ENCODE measurements at regions not wholly inside any gene's neighbourhood (a gene's known extent, or its start where the extent isn't known, plus 50 kb on each side); places are given as distances from the start of the nearest gene placed in this dataset.
"Not testable (repeated sequence)": the region's sequence is repeated elsewhere in the genome, so short reads cannot be mapped to it uniquely, and the experiment has no call there.

- DNase-seq (ENCODE audit: low read depth) = peak; percentile 11
Observed at GRCh38 chr12:29961231-29961630, 177.5 kb upstream of the TMTC1 start.

GRCh38 chr12:29960122-29960521 lies 176.4 kb upstream of the TMTC1 start:
- no peak for DNase-seq (ENCODE audit: low read depth)

GRCh38 chr12:29957835-29958234 lies 174.1 kb upstream of the TMTC1 start:
- no peak for DNase-seq (ENCODE audit: low read depth)

GRCh38 chr12:29945904-29946303 lies 162.2 kb upstream of the TMTC1 start:
- DNase-seq (ENCODE audit: low read depth) = no peak

GRCh38 chr12:29944269-29945000 lies 160.7 kb upstream of the TMTC1 start:
- DNase-seq (ENCODE audit: low read depth) = no peak

GRCh38 chr12:29943683-29944082 lies 159.9 kb upstream of the TMTC1 start:
- DNase-seq (ENCODE audit: low read depth) = no peak

- no peak for DNase-seq (ENCODE audit: low read depth)
Observed at GRCh38 chr12:29940811-29941210, 157.1 kb upstream of the TMTC1 start.

GRCh38 chr12:29930503-29930902 lies 146.8 kb upstream of the TMTC1 start:
- DNase-seq (ENCODE audit: low read depth) = no peak

GRCh38 chr12:29929295-29929694 lies 145.6 kb upstream of the TMTC1 start:
- no peak for DNase-seq (ENCODE audit: low read depth)

GRCh38 chr12:29921307-29921706 lies 137.6 kb upstream of the TMTC1 start:
- peak; percentile 63 for DNase-seq (ENCODE audit: low read depth)

GRCh38 chr12:29908157-29908556 lies 124.4 kb upstream of the TMTC1 start:
- DNase-seq (ENCODE audit: low read depth) = no peak

GRCh38 chr12:29907461-29907860 lies 123.7 kb upstream of the TMTC1 start:
- peak; percentile 4 for DNase-seq (ENCODE audit: low read depth)

- no peak for DNase-seq (ENCODE audit: low read depth)
Observed at GRCh38 chr12:29902043-29902442, 118.3 kb upstream of the TMTC1 start.

- DNase-seq (ENCODE audit: low read depth) = no peak
Observed at GRCh38 chr12:29901585-29901984, 117.8 kb upstream of the TMTC1 start.

- DNase-seq (ENCODE audit: low read depth) = no peak
Observed at GRCh38 chr12:29899212-29899931, 115.6 kb upstream of the TMTC1 start.

- DNase-seq (ENCODE audit: low read depth) = no peak
Observed at GRCh38 chr12:29895966-29896365, 112.2 kb upstream of the TMTC1 start.

- DNase-seq (ENCODE audit: low read depth) = no peak
Observed at GRCh38 chr12:29893002-29893401, 109.3 kb upstream of the TMTC1 start.

GRCh38 chr12:29891792-29892191 lies 108.0 kb upstream of the TMTC1 start:
- DNase-seq (ENCODE audit: low read depth) = no peak

- no peak for DNase-seq (ENCODE audit: low read depth)
Observed at GRCh38 chr12:29889737-29890136, 106.0 kb upstream of the TMTC1 start.

- DNase-seq (ENCODE audit: low read depth) = no peak
Observed at GRCh38 chr12:29888777-29889176, 105.0 kb upstream of the TMTC1 start.

- not testable (repeated sequence) for DNase-seq (ENCODE audit: low read depth)
Observed at GRCh38 chr12:29884957-29885356, 101.2 kb upstream of the TMTC1 start.

- no peak for DNase-seq (ENCODE audit: low read depth)
Observed at GRCh38 chr12:29883941-29884554, 100.3 kb upstream of the TMTC1 start.

GRCh38 chr12:29883525-29883924 lies 99.8 kb upstream of the TMTC1 start:
- no peak for DNase-seq (ENCODE audit: low read depth)

Data from RPMI7951 (cell line).